ENCODE measurements at regions not wholly inside any gene's neighbourhood (a gene's known extent, or its start where the extent isn't known, plus 50 kb on each side); places are given as distances from the start of the nearest gene placed in this dataset.

DNA sequence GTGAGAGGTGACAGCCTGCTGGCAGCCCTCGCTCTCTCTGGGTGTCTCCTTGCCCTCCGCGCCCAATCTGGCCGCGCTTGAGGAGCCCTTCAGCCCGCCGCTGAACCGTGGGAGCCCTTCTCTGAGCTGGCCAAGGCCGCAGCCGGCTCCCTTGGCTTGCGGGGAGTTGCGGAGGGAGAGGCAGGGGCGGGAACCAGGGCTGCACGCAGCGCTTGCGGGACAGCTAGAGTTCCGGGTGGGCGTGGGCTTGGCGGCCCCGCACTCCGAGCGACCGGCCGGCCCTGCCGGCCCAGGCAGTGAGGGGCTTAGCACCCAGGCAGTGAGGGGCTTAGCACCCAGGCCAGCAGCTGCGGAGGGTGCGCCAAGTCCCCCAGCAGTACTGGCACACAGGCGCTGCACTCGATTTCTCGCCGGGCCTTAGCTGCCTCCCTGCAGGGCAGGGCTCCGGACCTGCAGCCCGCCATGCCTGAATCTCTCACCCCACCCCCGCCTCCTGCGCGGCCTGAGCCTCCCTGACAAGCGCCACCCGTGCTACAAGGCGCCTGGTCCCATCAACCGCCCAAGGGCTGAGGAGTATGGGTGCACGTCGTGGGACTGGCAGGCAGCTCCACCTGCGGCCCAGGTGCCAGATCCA lies 1526.1 kb downstream of the FAM181B start:
- H3K36me3 ChIP-seq (ENCODE audit: control insufficient read depth, insufficient read depth, low read length): no peaks in the 10 kb centered on the region
- 75% methylated on average over 20 of the region's 43 CpGs; no CpG with 5 or more reads in 1 of the 2 experiments for WGBS, 2 experiments (ENCODE audit: extremely low coverage in 2 of 2, insufficient read length in 1 of 2)
- POLR2A ChIA-PET (ENCODE audit: unreplicated experiment): no interaction called here
- H2BK15ac ChIP-seq (ENCODE audit: low read depth, low read length): no peak overlapping the region
- no peaks in the 10 kb centered on the region for H3K9me1 ChIP-seq (ENCODE audit: insufficient read depth, low read length)
- no peak overlapping the region for H3K27ac ChIP-seq (ENCODE audit: insufficient read depth, low read length)
- no peaks in the 10 kb centered on the region for H4K20me1 ChIP-seq (ENCODE audit: insufficient read depth, low read length)
- in situ Hi-C loops (cut with MboI; ENCODE audit: low sequenced_read_pairs): no loop called here
- no peak overlapping the region for H4K5ac ChIP-seq (ENCODE audit: low read depth, low read length)
- H3K4me3 ChIP-seq (ENCODE audit: insufficient read depth, low read depth, low read length): no peak overlapping the region
- TF ChIP-seq SMC3 (IDR thresholded peaks at IDR 0.05; ENCODE audit: low read depth, low read length): no peak
- no peak for TF ChIP-seq FOS (IDR thresholded peaks at IDR 0.05; ENCODE audit: low read depth, low read length)
- no peak for TF ChIP-seq CHD1 (IDR thresholded peaks at IDR 0.05; ENCODE audit: low read depth, low read length)
- TF ChIP-seq, protein P1, sequence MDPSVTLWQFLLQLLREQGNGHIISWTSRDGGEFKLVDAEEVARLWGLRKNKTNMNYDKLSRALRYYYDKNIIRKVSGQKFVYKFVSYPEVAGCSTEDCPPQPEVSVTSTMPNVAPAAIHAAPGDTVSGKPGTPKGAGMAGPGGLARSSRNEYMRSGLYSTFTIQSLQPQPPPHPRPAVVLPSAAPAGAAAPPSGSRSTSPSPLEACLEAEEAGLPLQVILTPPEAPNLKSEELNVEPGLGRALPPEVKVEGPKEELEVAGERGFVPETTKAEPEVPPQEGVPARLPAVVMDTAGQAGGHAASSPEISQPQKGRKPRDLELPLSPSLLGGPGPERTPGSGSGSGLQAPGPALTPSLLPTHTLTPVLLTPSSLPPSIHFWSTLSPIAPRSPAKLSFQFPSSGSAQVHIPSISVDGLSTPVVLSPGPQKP (IDR thresholded peaks at IDR 0.05; ENCODE audit: borderline replicate concordance, low read depth, low read length): no peak
- no peak for TF ChIP-seq MXI1 (IDR thresholded peaks at IDR 0.05; ENCODE audit: borderline replicate concordance, low read depth, low read length)
- TF ChIP-seq, protein P2, sequence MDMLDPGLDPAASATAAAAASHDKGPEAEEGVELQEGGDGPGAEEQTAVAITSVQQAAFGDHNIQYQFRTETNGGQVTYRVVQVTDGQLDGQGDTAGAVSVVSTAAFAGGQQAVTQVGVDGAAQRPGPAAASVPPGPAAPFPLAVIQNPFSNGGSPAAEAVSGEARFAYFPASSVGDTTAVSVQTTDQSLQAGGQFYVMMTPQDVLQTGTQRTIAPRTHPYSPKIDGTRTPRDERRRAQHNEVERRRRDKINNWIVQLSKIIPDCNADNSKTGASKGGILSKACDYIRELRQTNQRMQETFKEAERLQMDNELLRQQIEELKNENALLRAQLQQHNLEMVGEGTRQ (IDR thresholded peaks at IDR 0.05; ENCODE audit: low read depth, low read length): no peak
- no peak for TF ChIP-seq POLR2A (IDR thresholded peaks at IDR 0.05; ENCODE audit: low read depth, low read length)
- TF ChIP-seq RCOR1 (IDR thresholded peaks at IDR 0.05; ENCODE audit: insufficient replicate concordance, low read length): no peak
- TF ChIP-seq RAD21 (IDR thresholded peaks at IDR 0.05; ENCODE audit: low read length): no peak
- TF ChIP-seq NFE2L2 (IDR thresholded peaks at IDR 0.05; ENCODE audit: low read depth, low read length): no peak
- TF ChIP-seq BHLHE40 (IDR thresholded peaks at IDR 0.05; ENCODE audit: low read depth, low read length): no peak
- H4K91ac ChIP-seq (ENCODE audit: insufficient read depth, low read depth, low read length): no peak overlapping the region
- H4K8ac ChIP-seq (ENCODE audit: low read depth in 2 of 2, low read length in 2 of 2): no peak overlapping the region
- dilution Hi-C loops (cut with HindIII; ENCODE audit: low sequenced_read_pairs, unreplicated experiment): no loop called here
- no peak overlapping the region for H3K4ac ChIP-seq (ENCODE audit: low read depth, low read length)
- H3K18ac ChIP-seq (ENCODE audit: low read depth, low read length): no peak overlapping the region
- H3K27me3 ChIP-seq (ENCODE audit: control insufficient read depth, insufficient read depth, low read length): no peaks in the 10 kb centered on the region
- CTCF ChIA-PET: no interaction called here
- ATAC-seq (ENCODE audit: low read depth) (no peak), DNase-seq (no peak)
- H2AFZ ChIP-seq (replicated peaks; ENCODE audit: low read length, poor library complexity): no peak overlapping the region
- H3K14ac ChIP-seq (replicated peaks; ENCODE audit: low read depth, low read length): no peak overlapping the region
- H3K4me1 ChIP-seq (ENCODE audit: control insufficient read depth, insufficient read depth, low read length): no peaks in the 10 kb centered on the region
- intact Hi-C loops (cut with micrococcal nuclease): no loop called here
- no peak overlapping the region for H3K56ac ChIP-seq (ENCODE audit: extremely low read depth, insufficient read depth, low read length)
- H2AK5ac ChIP-seq (ENCODE audit: low read depth, low read length): no peak overlapping the region
- H2AK9ac ChIP-seq (replicated peaks; ENCODE audit: low read depth, low read length, poor library complexity): no peak overlapping the region
- H2BK20ac ChIP-seq (ENCODE audit: low read depth, low read length): no peak overlapping the region
- no peaks in the 10 kb centered on the region for H3K79me1 ChIP-seq (ENCODE audit: low read depth in 1 of 2, low read length in 2 of 2)
- H3K9ac ChIP-seq (ENCODE audit: low read depth, low read length): no peak overlapping the region
- H2BK120ac ChIP-seq (ENCODE audit: low read depth, low read length): no peak overlapping the region
- H3K23ac ChIP-seq (ENCODE audit: low read depth, low read length): no peak overlapping the region
- H2BK5ac ChIP-seq (ENCODE audit: low read depth, low read length, poor library complexity, severe bottlenecking): no peak overlapping the region
- no peak overlapping the region for H3K4me2 ChIP-seq (ENCODE audit: low read depth, low read length)
- BruUV-seq (replicated peaks): no TSS peak
- peaks cover 2% of the 10 kb centered on the region for H3K9me3 ChIP-seq (ENCODE audit: control insufficient read depth, insufficient read depth, low read length)
